ENCODE measurements at regions not wholly inside any gene's neighbourhood (a gene's known extent, or its start where the extent isn't known, plus 50 kb on each side); places are given as distances from the start of the nearest gene placed in this dataset.

GRCh38 chr12:68521848-68522502, 88.7 kb upstream of the RAP1B start:
- dilution Hi-C loops (cut with MboI; ENCODE audit: extremely low pct_ligation_motif_present, low sequenced_read_pairs): no loop called here
- Histone ChIP-seq H3K9ac (ENCODE audit: control insufficient read depth, extremely low read depth, insufficient read depth, low read length) (no peak overlapping the region), H3K9me3 (ENCODE audit: control insufficient read depth, low read depth, low read length) (no peaks in the 10 kb centered on the region), H3K4me3 (ENCODE audit: control insufficient read depth in 2 of 3, extremely low read depth in 1 of 3, insufficient read depth in 2 of 3, low read depth in 1 of 3, low read length in 3 of 3) (no peak overlapping the region), H3K4me1 (ENCODE audit: control insufficient read depth, extremely low read depth, insufficient read depth, low read length) (peaks cover 7% of the 10 kb centered on the region), H3K27ac (ENCODE audit: control insufficient read depth, insufficient read depth, low read length) (peak overlapping the region; percentile 22), H2AFZ (ENCODE audit: control insufficient read depth, low read length) (no peak overlapping the region), H4K20me1 (ENCODE audit: control insufficient read depth, extremely low read depth, insufficient read depth, low read length) (no peaks in the 10 kb centered on the region), H3K9me1 (ENCODE audit: control insufficient read depth, extremely low read depth, insufficient read depth, low read length) (no peaks in the 10 kb centered on the region), H3K79me2 (ENCODE audit: control insufficient read depth, insufficient read depth, low read length) (no peaks in the 10 kb centered on the region), H3K36me3 (ENCODE audit: control insufficient read depth in 2 of 2, extremely low read depth in 1 of 2, insufficient read depth in 2 of 2, low read length in 2 of 2) (no peaks in the 10 kb centered on the region), H3K27me3 (ENCODE audit: control insufficient read depth, extremely low read depth, insufficient read depth, low read length) (no peaks in the 10 kb centered on the region), H3K4me2 (ENCODE audit: control insufficient read depth, extremely low read depth, insufficient read depth, low read depth, low read length) (peak overlapping the region; percentile 52)
- TF ChIP-seq CTCF (optimal IDR thresholded peaks at IDR 0.05 in 1 of 3, IDR thresholded peaks at IDR 0.05 in 1 of 3, conservative IDR thresholded peaks at IDR 0.05 in 1 of 3; ENCODE audit: extremely low read depth in 1 of 3, insufficient read depth in 2 of 3, low read length in 3 of 3) (no peak), EZH2 (IDR thresholded peaks at IDR 0.05; ENCODE audit: low read length) (no peak)
- no peak for DNase-seq (ENCODE audit: low read depth, low spot score)
- no peak for FAIRE-seq

GRCh38 chr12:68529466-68529865, 81.2 kb upstream of the RAP1B start:
- dilution Hi-C loops (cut with MboI; ENCODE audit: extremely low pct_ligation_motif_present, low sequenced_read_pairs): no loop called here
- Histone ChIP-seq H3K27ac (ENCODE audit: control insufficient read depth, insufficient read depth, low read length) (no peak overlapping the region), H3K4me2 (ENCODE audit: control insufficient read depth, extremely low read depth, insufficient read depth, low read depth, low read length) (no peak overlapping the region), H3K9ac (ENCODE audit: control insufficient read depth, extremely low read depth, insufficient read depth, low read length) (no peak overlapping the region), H3K27me3 (ENCODE audit: control insufficient read depth, extremely low read depth, insufficient read depth, low read length) (no peaks in the 10 kb centered on the region), H3K9me3 (ENCODE audit: control insufficient read depth, low read depth, low read length) (no peaks in the 10 kb centered on the region), H3K9me1 (ENCODE audit: control insufficient read depth, extremely low read depth, insufficient read depth, low read length) (no peaks in the 10 kb centered on the region), H4K20me1 (ENCODE audit: control insufficient read depth, extremely low read depth, insufficient read depth, low read length) (no peaks in the 10 kb centered on the region), H3K36me3 (ENCODE audit: control insufficient read depth in 2 of 2, extremely low read depth in 1 of 2, insufficient read depth in 2 of 2, low read length in 2 of 2) (no peaks in the 10 kb centered on the region), H3K4me3 (ENCODE audit: control insufficient read depth in 2 of 3, extremely low read depth in 1 of 3, insufficient read depth in 2 of 3, low read depth in 1 of 3, low read length in 3 of 3) (no peak overlapping the region), H2AFZ (ENCODE audit: control insufficient read depth, low read length) (no peak overlapping the region), H3K79me2 (ENCODE audit: control insufficient read depth, insufficient read depth, low read length) (no peaks in the 10 kb centered on the region), H3K4me1 (ENCODE audit: control insufficient read depth, extremely low read depth, insufficient read depth, low read length) (no peaks in the 10 kb centered on the region)
- DNase-seq (ENCODE audit: low read depth, low spot score): no peak
- no peak for FAIRE-seq
- TF ChIP-seq EZH2 (IDR thresholded peaks at IDR 0.05; ENCODE audit: low read length) (no peak), CTCF (optimal IDR thresholded peaks at IDR 0.05 in 1 of 3, IDR thresholded peaks at IDR 0.05 in 1 of 3, conservative IDR thresholded peaks at IDR 0.05 in 1 of 3; ENCODE audit: extremely low read depth in 1 of 3, insufficient read depth in 2 of 3, low read length in 3 of 3) (no peak)

All from keratinocyte (primary cell).